ENCODE measurements at regions not wholly inside any gene's neighbourhood (a gene's known extent, or its start where the extent isn't known, plus 50 kb on each side); places are given as distances from the start of the nearest gene placed in this dataset.

DNA sequence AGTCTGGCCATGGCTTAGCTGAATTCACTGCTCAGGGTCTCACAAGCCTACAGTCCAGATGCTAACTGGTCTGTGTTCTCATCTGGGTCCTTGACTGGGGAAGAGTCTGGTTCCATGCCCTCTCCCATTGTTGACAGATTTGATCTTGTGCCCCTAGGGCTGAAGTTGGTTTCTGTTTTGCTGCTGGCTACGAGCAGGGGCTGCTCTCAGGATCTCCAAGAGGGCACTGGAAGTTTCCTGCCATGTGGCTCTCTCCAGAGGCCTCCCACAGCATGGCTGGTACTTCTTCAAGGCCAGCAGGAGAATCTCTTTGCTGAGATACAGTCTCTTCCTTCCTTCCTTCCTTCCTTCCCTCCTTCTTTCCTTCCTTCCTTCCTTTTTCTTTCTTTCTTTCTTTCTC lies 78.1 kb downstream of the SPP2 start:
- no TSS peak for BruUV-seq (replicated peaks)
- Histone ChIP-seq H2AFZ (ENCODE audit: low read length) (no peak overlapping the region), H3K4me3 (ENCODE audit: low read depth, low read length, poor library complexity, severe bottlenecking) (no peak overlapping the region), H3K4me1 (ENCODE audit: insufficient read depth, low read length, poor library complexity, severe bottlenecking) (no peaks in the 10 kb centered on the region), H4K20me1 (ENCODE audit: insufficient read depth, low read length) (no peaks in the 10 kb centered on the region), H3K36me3 (ENCODE audit: insufficient read depth, low read length) (no peaks in the 10 kb centered on the region), H3K79me2 (ENCODE audit: insufficient read depth, low read depth, low read length) (no peaks in the 10 kb centered on the region), H3K9me3 (ENCODE audit: low read length) (no peaks in the 10 kb centered on the region), H3K9me2 (ENCODE audit: insufficient read depth, low read length) (no peaks in the 10 kb centered on the region), H3K4me2 (ENCODE audit: low read length) (no peak overlapping the region), H3K27ac (ENCODE audit: low read depth, low read length, poor library complexity, severe bottlenecking) (no peak overlapping the region)
- intact Hi-C loops (cut with micrococcal nuclease; ENCODE audit: unreplicated experiment), result no loop called here
- CTCF ChIA-PET (ENCODE audit: unreplicated experiment), result no interaction called here
- POLR2A ChIA-PET, result interaction anchor here (0.6 kb wide), 2 partner anchors 25 to 257 kb away, joined by 3 read pairs; no protein-coding TSS in a partner anchor
- DNase-seq (ENCODE audit: low spot score), result no peak
- TF ChIP-seq EZH2phosphoT487 (IDR thresholded peaks at IDR 0.05; ENCODE audit: borderline replicate concordance, low read depth, low read length), result no peak
- TF ChIP-seq, protein P1, sequence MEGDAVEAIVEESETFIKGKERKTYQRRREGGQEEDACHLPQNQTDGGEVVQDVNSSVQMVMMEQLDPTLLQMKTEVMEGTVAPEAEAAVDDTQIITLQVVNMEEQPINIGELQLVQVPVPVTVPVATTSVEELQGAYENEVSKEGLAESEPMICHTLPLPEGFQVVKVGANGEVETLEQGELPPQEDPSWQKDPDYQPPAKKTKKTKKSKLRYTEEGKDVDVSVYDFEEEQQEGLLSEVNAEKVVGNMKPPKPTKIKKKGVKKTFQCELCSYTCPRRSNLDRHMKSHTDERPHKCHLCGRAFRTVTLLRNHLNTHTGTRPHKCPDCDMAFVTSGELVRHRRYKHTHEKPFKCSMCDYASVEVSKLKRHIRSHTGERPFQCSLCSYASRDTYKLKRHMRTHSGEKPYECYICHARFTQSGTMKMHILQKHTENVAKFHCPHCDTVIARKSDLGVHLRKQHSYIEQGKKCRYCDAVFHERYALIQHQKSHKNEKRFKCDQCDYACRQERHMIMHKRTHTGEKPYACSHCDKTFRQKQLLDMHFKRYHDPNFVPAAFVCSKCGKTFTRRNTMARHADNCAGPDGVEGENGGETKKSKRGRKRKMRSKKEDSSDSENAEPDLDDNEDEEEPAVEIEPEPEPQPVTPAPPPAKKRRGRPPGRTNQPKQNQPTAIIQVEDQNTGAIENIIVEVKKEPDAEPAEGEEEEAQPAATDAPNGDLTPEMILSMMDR (conservative IDR thresholded peaks at IDR 0.05; ENCODE audit: low read length), result no peak
